Panc1 (cell line): ENCODE measurements at regions not wholly inside any gene's neighbourhood (a gene's known extent, or its start where the extent isn't known, plus 50 kb on each side); places are given as distances from the start of the nearest gene placed in this dataset.

Experiments used
- ATAC-seq: fragments of 200-7000 bp; cut with Tn5 transposase; 2 replicates; pipeline ENCODE4 v1.9.1; 2020; ENCODE audit warnings: mild to moderate bottlenecking, moderate library complexity
- BruUV-seq: library from RNA; stranded (reverse); fragments of 400-500 nt; replicated peaks from 2 replicates; lab custom pipeline; 2021; lab: Mats Ljungman, UMichigan
- CTCF ChIA-PET: fragments of 300-600 bp; sonication (Branson Sonifier 250); formaldehyde crosslinking; loops from one replicate; lab custom pipeline; 2022; ENCODE audit warnings: antibody characterized with exemption; lab: Charles Lee
- POLR2A ChIA-PET: fragments of 300-600 bp; sonication (Branson Sonifier 250); formaldehyde crosslinking; loops from one replicate; lab custom pipeline; 2022; ENCODE audit warnings: antibody characterized with exemption; lab: Charles Lee
- DNase-seq: peaks from one replicate; pipeline ENCODE4 v3.0.0-alpha.2; 2010; ENCODE audit warnings: low read depth, low spot score
- H3K27ac ChIP-seq: 2 replicates; pipeline ENCODE4 v1.5.1; 2011; ENCODE audit warnings: mild to moderate bottlenecking, low read length, inconsistent platforms
- H3K27me3 ChIP-seq: fragments of 200-500 bp; sonication (Bioruptor generic); 2 replicates; pipeline ENCODE4 v1.6.0; 2014; ENCODE audit warnings: low read length, inconsistent platforms; ENCODE audit not compliant: control insufficient read depth, insufficient read depth
- H3K36me3 ChIP-seq: fragments of 200-500 bp; sonication (Bioruptor generic); 2 replicates; pipeline ENCODE4 v1.5.1; 2014; ENCODE audit warnings: inconsistent platforms, mild to moderate bottlenecking, low read length, moderate library complexity; ENCODE audit not compliant: control insufficient read depth, insufficient read depth
- H3K4me1 ChIP-seq: 2 replicates; pipeline ENCODE4 v1.5.1; 2011; ENCODE audit warnings: inconsistent platforms, mild to moderate bottlenecking, low read length, moderate library complexity; ENCODE audit not compliant: control insufficient read depth, insufficient read depth
- H3K4me3 ChIP-seq, 2 experiments: 2 replicates each; pipeline ENCODE4 v1.5.1; 2011 to 2012; ENCODE audit warnings: low read depth in 2 of 2, low read length in 2 of 2, mild to moderate bottlenecking in 2 of 2, inconsistent platforms in 1 of 2, moderate library complexity in 1 of 2
- H3K9me3 ChIP-seq: fragments of 200-500 bp; sonication (Bioruptor generic); 2 replicates; pipeline ENCODE4 v1.5.1; 2014; ENCODE audit warnings: low read depth, mild to moderate bottlenecking, inconsistent platforms, low read length, moderate library complexity; ENCODE audit not compliant: control insufficient read depth, insufficient read depth
- CTCF ChIP-seq: fragments of 450-650 bp; IDR thresholded peaks from 2 replicates; pipeline ENCODE4 v1.5.1; 2017; ENCODE audit warnings: mild to moderate bottlenecking
- POLR2AphosphoS5 ChIP-seq: IDR thresholded peaks from 2 replicates; pipeline ENCODE4 v1.6.1; 2012; ENCODE audit warnings: mild to moderate bottlenecking, low read depth, low read length, moderate library complexity
- REST ChIP-seq, 2 experiments: IDR thresholded peaks; 2 replicates each; pipeline ENCODE4 v1.6.1; 2011 to 2012; ENCODE audit warnings: low read depth in 2 of 2, control low read depth in 1 of 2, low read length in 1 of 2, mild to moderate bottlenecking in 1 of 2, moderate library complexity in 1 of 2; ENCODE audit not compliant: insufficient read depth in 1 of 2
- SIN3A ChIP-seq: IDR thresholded peaks from 2 replicates; pipeline ENCODE4 v1.6.1; 2012; ENCODE audit warnings: low read depth, mild to moderate bottlenecking, low read length, moderate library complexity, borderline replicate concordance; ENCODE audit not compliant: insufficient read depth
- TCF7L2 ChIP-seq: IDR thresholded peaks from 2 replicates; pipeline ENCODE4 v1.6.1; 2011; ENCODE audit warnings: mild to moderate bottlenecking, low read depth, low read length, inconsistent platforms
- in situ Hi-C: cut with HindIII; loops from 2 replicates; pipeline ENCODE4 v1.10.0; 2016; ENCODE audit warnings: low sequenced_read_pairs, low pct_unique_long_range_greater_than_20kb
- intact Hi-C: fragments of 100-400 bp; cut with micrococcal nuclease; formaldehyde crosslinking; loops from one replicate; pipeline ENCODE4 v1.10.0; 2022; ENCODE audit not compliant: unreplicated experiment

- TF ChIP-seq REST (IDR thresholded peaks at IDR 0.05; ENCODE audit: insufficient read depth in 1 of 2, low read depth in 2 of 2, low read length in 1 of 2) (no peak), SIN3A (no peak)
- Histone ChIP-seq H3K9me3 (no peaks in the 10 kb centered on the region), H3K4me1 (no peaks in the 10 kb centered on the region), H3K27ac (no peak overlapping the region), H3K36me3 (no peaks in the 10 kb centered on the region), H3K27me3 (no peaks in the 10 kb centered on the region), H3K4me3 (no peak overlapping the region)
- in situ Hi-C loops (no loop called here), intact Hi-C loops (no loop called here)
- POLR2A ChIA-PET = no interaction called here
- ATAC-seq = no peak
- BruUV-seq = no TSS peak
- no peak for DNase-seq
- CTCF ChIA-PET = no interaction called here
These were observed 216.1 kb upstream of the SGK1 start for GRCh38 chr6:134533991-134534390.

- in situ Hi-C loops = no loop called here
- intact Hi-C loops = no loop called here
- ATAC-seq (no peak), DNase-seq (no peak)
- TF ChIP-seq SIN3A (no peak), REST (IDR thresholded peaks at IDR 0.05; ENCODE audit: insufficient read depth in 1 of 2, low read depth in 2 of 2, low read length in 1 of 2) (no peak), TCF7L2 (no peak), CTCF (no peak), POLR2AphosphoS5 (no peak)
- Histone ChIP-seq H3K27ac (no peak overlapping the region), H3K36me3 (no peaks in the 10 kb centered on the region), H3K4me1 (no peaks in the 10 kb centered on the region), H3K9me3 (no peaks in the 10 kb centered on the region), H3K4me3 (no peak overlapping the region), H3K27me3 (no peaks in the 10 kb centered on the region)
- BruUV-seq = no TSS peak
- POLR2A ChIA-PET = no interaction called here
- CTCF ChIA-PET = no interaction called here
These were observed 215.0 kb upstream of the SGK1 start for GRCh38 chr6:134532694-134533624.
